PC-9 (cell line): ENCODE measurements at regions not wholly inside any gene's neighbourhood (a gene's known extent, or its start where the extent isn't known, plus 50 kb on each side); places are given as distances from the start of the nearest gene placed in this dataset.

Source experiments
- BruUV-seq: library from RNA; stranded (reverse); fragments of 400-500 nt; replicated peaks from 2 replicates; lab custom pipeline; 2021; lab: Mats Ljungman, UMichigan
- CTCF ChIA-PET: fragments of 300-600 bp; sonication (Branson Sonifier 250); formaldehyde crosslinking; loops from one replicate; lab custom pipeline; 2022; ENCODE audit warnings: antibody characterized with exemption; lab: Charles Lee
- POLR2A ChIA-PET: fragments of 300-600 bp; sonication (Branson Sonifier 250); formaldehyde crosslinking; loops from one replicate; lab custom pipeline; 2022; ENCODE audit warnings: antibody characterized with exemption; ENCODE audit not compliant: unreplicated experiment; lab: Charles Lee
- DNase-seq, 2 experiments: peaks; one replicate each; pipeline versions ENCODE4 v3.0.0 to v3.0.0-alpha.2; 2015 to 2022; ENCODE audit warnings: mixed read lengths in 1 of 2
- H2AFZ ChIP-seq: fragments of 200-600 bp; sonication (generic); 2 replicates; pipeline ENCODE4 v1.8.1; 2017; ENCODE audit warnings: antibody characterized with exemption
- H3F3A ChIP-seq: fragments of 200-600 bp; sonication (generic); 2 replicates; pipeline ENCODE4 v1.8.1; 2017; ENCODE audit warnings: antibody characterized with exemption, mild to moderate bottlenecking, low read depth; ENCODE audit not compliant: insufficient read depth
- H3K27ac ChIP-seq: fragments of 200-600 bp; sonication (generic); 2 replicates; pipeline ENCODE4 v1.6.1; 2016; ENCODE audit warnings: mixed run types
- H3K27me3 ChIP-seq: fragments of 200-600 bp; sonication (generic); 2 replicates; pipeline ENCODE4 v1.6.1; 2016; ENCODE audit warnings: low read depth, mixed run types; ENCODE audit not compliant: insufficient read depth
- H3K36me3 ChIP-seq: fragments of 200-600 bp; sonication (generic); 2 replicates; pipeline ENCODE4 v1.6.1; 2016; ENCODE audit warnings: low read depth, mixed run types
- H3K4me1 ChIP-seq: fragments of 200-600 bp; sonication (generic); replicated peaks from 2 replicates; pipeline ENCODE4 v1.6.1; 2016; ENCODE audit warnings: mixed run types; ENCODE audit not compliant: insufficient read depth
- H3K4me2 ChIP-seq: fragments of 200-600 bp; sonication (generic); 2 replicates; pipeline ENCODE4 v1.6.1; 2017; ENCODE audit warnings: mixed run types
- H3K4me3 ChIP-seq: fragments of 200-600 bp; sonication (generic); 2 replicates; pipeline ENCODE4 v1.6.1; 2016; ENCODE audit warnings: mixed run types
- H3K79me2 ChIP-seq: fragments of 200-600 bp; sonication (generic); 2 replicates; pipeline ENCODE4 v1.6.1; 2017; ENCODE audit warnings: low read depth, mixed run types
- H3K9me2 ChIP-seq: fragments of 200-600 bp; sonication (generic); 2 replicates; pipeline ENCODE4 v1.8.1; 2017; ENCODE audit warnings: mild to moderate bottlenecking; ENCODE audit not compliant: insufficient read depth
- H3K9me3 ChIP-seq: fragments of 200-600 bp; sonication (generic); 2 replicates; pipeline ENCODE4 v1.8.1; 2016; ENCODE audit warnings: low read depth; ENCODE audit not compliant: insufficient read depth
- H4K20me1 ChIP-seq: fragments of 200-600 bp; sonication (generic); 2 replicates; pipeline ENCODE4 v1.8.1; 2017; ENCODE audit not compliant: insufficient read depth
- EZH2 ChIP-seq: fragments of 200-600 bp; sonication (generic); IDR thresholded peaks from 2 replicates; pipeline ENCODE4 v1.8.0; 2017; ENCODE audit warnings: antibody characterized with exemption, low read depth
- intact Hi-C: fragments of 100-400 bp; cut with micrococcal nuclease; formaldehyde crosslinking; loops from one replicate; pipeline ENCODE4 v1.10.0; 2022; ENCODE audit not compliant: unreplicated experiment
- TF ChIP-seq, protein P1 (sequence below): fragments of 200-600 bp; sonication (generic); conservative IDR thresholded peaks from 2 replicates; pipeline ENCODE4 v1.6.1; 2017; ENCODE audit warnings: mixed run types, antibody characterized with exemption, mild to moderate bottlenecking, moderate library complexity

GRCh38 chrX:2568125-2568524 is 67.3 kb upstream of the DHRSX start:
- no peak overlapping the region for H2AFZ ChIP-seq
- intact Hi-C loops, result no loop called here

GRCh38 chrX:2566055-2566454 is 65.3 kb upstream of the DHRSX start:
- intact Hi-C loops, result no loop called here
- Histone ChIP-seq H3K27me3 (no peaks in the 10 kb centered on the region), H3K79me2 (no peaks in the 10 kb centered on the region), H4K20me1 (no peaks in the 10 kb centered on the region), H3F3A (no peaks in the 10 kb centered on the region), H3K9me3 (no peaks in the 10 kb centered on the region), H3K36me3 (no peaks in the 10 kb centered on the region), H3K4me3 (no peak overlapping the region), H2AFZ (no peak overlapping the region), H3K4me2 (no peak overlapping the region), H3K9me2 (no peaks in the 10 kb centered on the region), H3K4me1 (no peaks in the 10 kb centered on the region), H3K27ac (no peak overlapping the region)
- BruUV-seq, result no TSS peak
- ChIA-PET POLR2A (no interaction called here), CTCF (no interaction called here)
- TF ChIP-seq, protein P1, sequence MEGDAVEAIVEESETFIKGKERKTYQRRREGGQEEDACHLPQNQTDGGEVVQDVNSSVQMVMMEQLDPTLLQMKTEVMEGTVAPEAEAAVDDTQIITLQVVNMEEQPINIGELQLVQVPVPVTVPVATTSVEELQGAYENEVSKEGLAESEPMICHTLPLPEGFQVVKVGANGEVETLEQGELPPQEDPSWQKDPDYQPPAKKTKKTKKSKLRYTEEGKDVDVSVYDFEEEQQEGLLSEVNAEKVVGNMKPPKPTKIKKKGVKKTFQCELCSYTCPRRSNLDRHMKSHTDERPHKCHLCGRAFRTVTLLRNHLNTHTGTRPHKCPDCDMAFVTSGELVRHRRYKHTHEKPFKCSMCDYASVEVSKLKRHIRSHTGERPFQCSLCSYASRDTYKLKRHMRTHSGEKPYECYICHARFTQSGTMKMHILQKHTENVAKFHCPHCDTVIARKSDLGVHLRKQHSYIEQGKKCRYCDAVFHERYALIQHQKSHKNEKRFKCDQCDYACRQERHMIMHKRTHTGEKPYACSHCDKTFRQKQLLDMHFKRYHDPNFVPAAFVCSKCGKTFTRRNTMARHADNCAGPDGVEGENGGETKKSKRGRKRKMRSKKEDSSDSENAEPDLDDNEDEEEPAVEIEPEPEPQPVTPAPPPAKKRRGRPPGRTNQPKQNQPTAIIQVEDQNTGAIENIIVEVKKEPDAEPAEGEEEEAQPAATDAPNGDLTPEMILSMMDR, result no peak
- TF ChIP-seq EZH2, result no peak
- no peak for DNase-seq

More at GRCh38 chrX:2568125-2568524, 67.3 kb upstream of the DHRSX start:
- H3K27ac ChIP-seq, result no peak overlapping the region
- no peaks in the 10 kb centered on the region for H3K36me3 ChIP-seq
- TF ChIP-seq, protein P1, result no peak
- no peak for TF ChIP-seq EZH2
- no peaks in the 10 kb centered on the region for H3K9me3 ChIP-seq
- H3K79me2 ChIP-seq, result no peaks in the 10 kb centered on the region
- H3F3A ChIP-seq, result no peaks in the 10 kb centered on the region
- BruUV-seq, result no TSS peak
- ChIA-PET CTCF (no interaction called here), POLR2A (no interaction called here)
- H4K20me1 ChIP-seq, result no peaks in the 10 kb centered on the region
- H3K4me2 ChIP-seq, result no peak overlapping the region
- H3K9me2 ChIP-seq, result no peaks in the 10 kb centered on the region
- no peaks in the 10 kb centered on the region for H3K4me1 ChIP-seq
- H3K4me3 ChIP-seq, result no peak overlapping the region
- no peaks in the 10 kb centered on the region for H3K27me3 ChIP-seq
- no peak for DNase-seq

GRCh38 chrX:2561456-2561855 is 60.7 kb upstream of the DHRSX start:
- CTCF ChIA-PET, result no interaction called here
- no TSS peak for BruUV-seq

More at GRCh38 chrX:2561456-2561855, 60.7 kb upstream of the DHRSX start:
- H3K27ac ChIP-seq, result no peak overlapping the region
- POLR2A ChIA-PET, result no interaction called here
- H3K4me2 ChIP-seq, result no peak overlapping the region
- no peaks in the 10 kb centered on the region for H3F3A ChIP-seq
- no peaks in the 10 kb centered on the region for H3K36me3 ChIP-seq
- intact Hi-C loops, result no loop called here
- DNase-seq, result no peak
- H4K20me1 ChIP-seq, result no peaks in the 10 kb centered on the region
- no peak overlapping the region for H2AFZ ChIP-seq
- no peaks in the 10 kb centered on the region for H3K4me1 ChIP-seq
- no peak overlapping the region for H3K4me3 ChIP-seq
- H3K79me2 ChIP-seq, result no peaks in the 10 kb centered on the region
- no peaks in the 10 kb centered on the region for H3K9me2 ChIP-seq
- no peak for TF ChIP-seq EZH2
- TF ChIP-seq, protein P1, result no peak
- peaks cover 17% of the 10 kb centered on the region for H3K27me3 ChIP-seq
- H3K9me3 ChIP-seq, result no peaks in the 10 kb centered on the region
